Esophagus muscularis mucosa (tissue), 4 donors: ENCODE measurements at regions not wholly inside any gene's neighbourhood (a gene's known extent, or its start where the extent isn't known, plus 50 kb on each side); places are given as distances from the start of the nearest gene placed in this dataset.

Source experiments
- DNase-seq: peaks from one replicate; pipeline ENCODE4 v3.0.0-alpha.2; 2017; ENCODE audit errors: extremely low spot score
- H3K27ac ChIP-seq, 4 donors: fragments of 200-600 bp; sonication (generic); replicated peaks in 1 of 4; 1 replicate in 3 of 4; 2 replicates in 1 of 4; pipeline ENCODE4 v1.5.1; 2016 to 2019; ENCODE audit warnings: mild to moderate bottlenecking in 1 of 4
- H3K27me3 ChIP-seq, 4 donors: fragments of 200-600 bp; sonication (generic); one replicate each; pipeline versions ENCODE4 v1.5.1 to v1.6.0; 2016 to 2019
- H3K36me3 ChIP-seq, 4 donors: fragments of 200-600 bp; sonication (generic); one replicate each; pipeline ENCODE4 v1.5.1; 2016 to 2019
- H3K4me1 ChIP-seq, 4 donors: fragments of 200-600 bp; sonication (generic); one replicate each; pipeline ENCODE4 v1.5.1; 2016 to 2019
- H3K4me3 ChIP-seq, 4 donors: fragments of 200-600 bp; sonication (generic); 1 replicate in 2 of 4; 2 replicates in 2 of 4; pipeline ENCODE4 v1.5.1; 2016 to 2019; ENCODE audit warnings: mild to moderate bottlenecking in 4 of 4, moderate library complexity in 1 of 4
- H3K9me3 ChIP-seq, 4 donors: fragments of 200-600 bp; sonication (generic); 1 replicate in 3 of 4; 2 replicates in 1 of 4; pipeline ENCODE4 v1.5.1; 2016 to 2019
- EP300 ChIP-seq: sonication (generic); formaldehyde crosslinking; IDR thresholded peaks from one replicate; pipeline ENCODE4 v1.6.1; 2017; ENCODE audit warnings: antibody characterized with exemption
- POLR2A ChIP-seq: fragments of 450-650 bp; IDR thresholded peaks from one replicate; pipeline ENCODE4 v1.6.1; 2017; ENCODE audit warnings: antibody characterized with exemption, moderate library complexity, mild to moderate bottlenecking, low read depth
- POLR2AphosphoS5 ChIP-seq, 2 donors: sonication (generic); formaldehyde crosslinking; IDR thresholded peaks; one replicate each; pipeline ENCODE4 v1.6.1; 2017; ENCODE audit warnings: antibody characterized with exemption in 2 of 2
- WGBS: methylation state at CpG from one replicate; pipeline ENCODE4 v1.1.5; 2018; 5-methylcytosine and 5-hydroxymethylcytosine counted together
- intact Hi-C: fragments of 100-400 bp; cut with DNase I; formaldehyde crosslinking; loops from one replicate; pipeline ENCODE4 v1.15.1; 2023
- TF ChIP-seq, protein P1 (sequence below), 3 experiments: fragments of 200-600 bp in 2 of 3; fragments of 450-650 bp in 1 of 3; sonication (generic) in 2 of 3; IDR thresholded peaks; one replicate each; pipeline ENCODE4 v1.5.1; 2017 to 2019; ENCODE audit warnings: antibody characterized with exemption in 3 of 3, mild to moderate bottlenecking in 2 of 3, moderate library complexity in 1 of 3

DNA sequence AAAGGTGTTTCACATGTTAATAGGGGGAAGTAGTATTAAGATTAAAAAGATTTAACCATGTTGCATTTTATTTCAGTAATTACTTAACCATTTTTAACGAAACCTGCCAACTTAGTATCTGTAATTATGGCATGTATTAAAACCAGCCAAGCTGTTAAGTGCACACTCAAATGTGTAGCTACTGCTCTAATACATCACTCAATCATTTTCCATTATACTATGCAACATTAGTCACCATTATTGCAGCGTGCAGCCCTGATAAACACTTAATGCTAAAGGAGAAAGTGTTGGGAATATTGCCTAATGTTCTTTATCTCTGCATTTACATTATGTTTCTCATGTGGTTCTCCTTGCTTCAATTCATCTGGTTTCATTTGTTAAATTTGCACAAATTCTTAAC, 745.9 kb upstream of the FAM98A start:
- H3K27ac ChIP-seq, result no peak overlapping the region
- WGBS, result 90% methylated on average over 2 of the region's 2 CpGs
- H3K4me1 ChIP-seq, result no peaks in the 10 kb centered on the region
- H3K4me3 ChIP-seq, result no peak overlapping the region
- DNase-seq, result no peak
- intact Hi-C loops, result no loop called here
- TF ChIP-seq POLR2AphosphoS5 (IDR thresholded peaks at IDR 0.05), result no peak
- TF ChIP-seq EP300, result no peak
- no peaks in the 10 kb centered on the region for H3K36me3 ChIP-seq
- H3K27me3 ChIP-seq, result no peaks in the 10 kb centered on the region
- no peaks in the 10 kb centered on the region for H3K9me3 ChIP-seq

DNA sequence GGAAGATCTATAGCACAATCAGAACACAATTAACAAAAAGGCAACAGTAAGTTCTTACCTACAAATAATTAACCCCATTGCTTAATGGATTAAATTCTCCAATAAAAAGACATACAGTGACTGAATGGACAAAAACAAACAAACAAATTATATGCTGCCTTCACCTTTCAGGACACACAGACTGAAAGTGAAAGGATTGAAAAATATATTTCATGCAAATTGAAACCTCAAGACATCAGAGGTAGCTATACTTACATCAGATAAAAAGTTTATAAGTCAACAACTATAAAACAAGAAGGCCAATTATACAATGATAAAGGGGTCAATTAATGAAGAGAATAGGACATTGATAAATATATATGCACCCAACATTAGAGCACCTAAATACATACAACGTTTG, 741.2 kb upstream of the FAM98A start:
- H3K4me1 ChIP-seq, result no peaks in the 10 kb centered on the region
- WGBS, result 69% methylated on average over 1 of the region's 1 CpG
- no peak overlapping the region for H3K4me3 ChIP-seq

GRCh38 chr2:34337735-34338134, 738.6 kb upstream of the FAM98A start:
- no peak for DNase-seq
- no peaks in the 10 kb centered on the region for H3K36me3 ChIP-seq
- no peak overlapping the region for H3K4me3 ChIP-seq
- TF ChIP-seq EP300, result no peak
- no peak for TF ChIP-seq POLR2A
- TF ChIP-seq POLR2AphosphoS5 (IDR thresholded peaks at IDR 0.05), result no peak
- TF ChIP-seq, protein P1, sequence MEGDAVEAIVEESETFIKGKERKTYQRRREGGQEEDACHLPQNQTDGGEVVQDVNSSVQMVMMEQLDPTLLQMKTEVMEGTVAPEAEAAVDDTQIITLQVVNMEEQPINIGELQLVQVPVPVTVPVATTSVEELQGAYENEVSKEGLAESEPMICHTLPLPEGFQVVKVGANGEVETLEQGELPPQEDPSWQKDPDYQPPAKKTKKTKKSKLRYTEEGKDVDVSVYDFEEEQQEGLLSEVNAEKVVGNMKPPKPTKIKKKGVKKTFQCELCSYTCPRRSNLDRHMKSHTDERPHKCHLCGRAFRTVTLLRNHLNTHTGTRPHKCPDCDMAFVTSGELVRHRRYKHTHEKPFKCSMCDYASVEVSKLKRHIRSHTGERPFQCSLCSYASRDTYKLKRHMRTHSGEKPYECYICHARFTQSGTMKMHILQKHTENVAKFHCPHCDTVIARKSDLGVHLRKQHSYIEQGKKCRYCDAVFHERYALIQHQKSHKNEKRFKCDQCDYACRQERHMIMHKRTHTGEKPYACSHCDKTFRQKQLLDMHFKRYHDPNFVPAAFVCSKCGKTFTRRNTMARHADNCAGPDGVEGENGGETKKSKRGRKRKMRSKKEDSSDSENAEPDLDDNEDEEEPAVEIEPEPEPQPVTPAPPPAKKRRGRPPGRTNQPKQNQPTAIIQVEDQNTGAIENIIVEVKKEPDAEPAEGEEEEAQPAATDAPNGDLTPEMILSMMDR (IDR thresholded peaks at IDR 0.05), result no peak
- H3K4me1 ChIP-seq, result no peaks in the 10 kb centered on the region
- WGBS, result 86% methylated on average over 3 of the region's 3 CpGs
- H3K27me3 ChIP-seq, result no peaks in the 10 kb centered on the region
- no peaks in the 10 kb centered on the region for H3K9me3 ChIP-seq
- no peak overlapping the region for H3K27ac ChIP-seq
- intact Hi-C loops, result no loop called here

More for the DNA sequence above, 741.2 kb upstream of the FAM98A start:
- no peaks in the 10 kb centered on the region for H3K36me3 ChIP-seq
- no peaks in the 10 kb centered on the region for H3K9me3 ChIP-seq
- DNase-seq, result no peak
- TF ChIP-seq, protein P1 (IDR thresholded peaks at IDR 0.05), result no peak
- TF ChIP-seq EP300 (no peak), POLR2A (no peak)
- no peak overlapping the region for H3K27ac ChIP-seq
- H3K27me3 ChIP-seq, result no peaks in the 10 kb centered on the region
- intact Hi-C loops, result no loop called here

GRCh38 chr2:34332813-34333212, 733.7 kb upstream of the FAM98A start:
- WGBS, result 89% methylated on average over 2 of the region's 2 CpGs
- intact Hi-C loops, result no loop called here

GRCh38 chr2:34320056-34320455, 721.0 kb upstream of the FAM98A start:
- H3K36me3 ChIP-seq, result no peaks in the 10 kb centered on the region
- DNase-seq, result no peak
- H3K27ac ChIP-seq, result no peak overlapping the region
- no peaks in the 10 kb centered on the region for H3K9me3 ChIP-seq
- TF ChIP-seq POLR2AphosphoS5 (IDR thresholded peaks at IDR 0.05) (no peak), EP300 (no peak), POLR2A (no peak)
- TF ChIP-seq, protein P1 (IDR thresholded peaks at IDR 0.05), result no peak
- H3K4me1 ChIP-seq, result peaks cover 0 to 6% (median 2%) of the 10 kb centered on the region in 4 donors
- H3K27me3 ChIP-seq, result no peaks in the 10 kb centered on the region
- WGBS, result 81% methylated on average over 2 of the region's 2 CpGs
- H3K4me3 ChIP-seq, result no peak overlapping the region
- intact Hi-C loops, result no loop called here

More at GRCh38 chr2:34332813-34333212, 733.7 kb upstream of the FAM98A start:
- Histone ChIP-seq H3K4me1 (no peaks in the 10 kb centered on the region), H3K9me3 (no peaks in the 10 kb centered on the region), H3K36me3 (no peaks in the 10 kb centered on the region), H3K27me3 (no peaks in the 10 kb centered on the region), H3K27ac (no peak overlapping the region), H3K4me3 (no peak overlapping the region)
- no peak for DNase-seq
- TF ChIP-seq POLR2A (no peak), EP300 (no peak), POLR2AphosphoS5 (IDR thresholded peaks at IDR 0.05) (no peak)
- TF ChIP-seq, protein P1 (IDR thresholded peaks at IDR 0.05), result no peak
